ENCODE measurements at regions not wholly inside any gene's neighbourhood (a gene's known extent, or its start where the extent isn't known, plus 50 kb on each side); places are given as distances from the start of the nearest gene placed in this dataset.
A peak's percentile ranks its signal among the peaks of the same experiment; 100 is the strongest.

- Histone ChIP-seq H3K9me3 (peaks cover 0 to 2% (median 0%) of the 10 kb centered on the region in 4 donors), H3K4me3 (no peak overlapping the region), H3K27me3 (no peaks in the 10 kb centered on the region), H3K36me3 (no peaks in the 10 kb centered on the region), H3K4me1 (peaks cover 0 to 10% (median 1%) of the 10 kb centered on the region in 4 donors), H3K27ac (no peak overlapping the region)
- no peak for TF ChIP-seq EP300 (IDR thresholded peaks at IDR 0.05)
- TF ChIP-seq POLR2AphosphoS5 (IDR thresholded peaks at IDR 0.05), result no peak
- TF ChIP-seq POLR2A (IDR thresholded peaks at IDR 0.05), result no peak
- no peak for TF ChIP-seq CTCF (IDR thresholded peaks at IDR 0.05)
- intact Hi-C loops (cut with DNase I), result no loop called here
- no peak for DNase-seq
- 7 to 45% methylated on average over 1 of the region's 1 CpG for WGBS, 2 donors
Observed at GRCh38 chr4:56743550-56743949, 62.5 kb upstream of the HOPX start.

GRCh38 chr4:56742080-56742871 is 61.2 kb upstream of the HOPX start:
- H3K9me3 ChIP-seq, result peaks cover 0 to 2% (median 0%) of the 10 kb centered on the region in 4 donors
- peak overlapping the region in 2 of 4 donors; percentile 20 to 28 for H3K27ac ChIP-seq
- TF ChIP-seq EP300 (IDR thresholded peaks at IDR 0.05) (no peak), CTCF (IDR thresholded peaks at IDR 0.05) (no peak), POLR2A (IDR thresholded peaks at IDR 0.05) (no peak), POLR2AphosphoS5 (IDR thresholded peaks at IDR 0.05) (no peak)
- no peaks in the 10 kb centered on the region for H3K36me3 ChIP-seq
- peaks cover 0 to 10% (median 1%) of the 10 kb centered on the region in 4 donors for H3K4me1 ChIP-seq
- H3K4me3 ChIP-seq, result no peak overlapping the region
- DNase-seq, result no peak
- WGBS, 2 donors, result 82 to 90% methylated on average over 8 of the region's 8 CpGs
- H3K27me3 ChIP-seq, result no peaks in the 10 kb centered on the region
- intact Hi-C loops (cut with DNase I), result no loop called here

GRCh38 chr4:56741595-56741994 is 60.5 kb upstream of the HOPX start:
- Histone ChIP-seq H3K36me3 (no peaks in the 10 kb centered on the region), H3K27me3 (no peaks in the 10 kb centered on the region), H3K4me1 (peaks cover 0 to 10% (median 1%) of the 10 kb centered on the region in 4 donors), H3K4me3 (no peak overlapping the region), H3K9me3 (peaks cover 0 to 2% (median 0%) of the 10 kb centered on the region in 4 donors), H3K27ac (no peak overlapping the region)
- no peak for TF ChIP-seq EP300 (IDR thresholded peaks at IDR 0.05)
- no peak for TF ChIP-seq CTCF (IDR thresholded peaks at IDR 0.05)
- no peak for TF ChIP-seq POLR2A (IDR thresholded peaks at IDR 0.05)
- no peak for TF ChIP-seq POLR2AphosphoS5 (IDR thresholded peaks at IDR 0.05)
- no peak for DNase-seq
- intact Hi-C loops (cut with DNase I), result no loop called here
- 82 to 89% methylated on average over 1 of the region's 1 CpG for WGBS, 2 donors

- Histone ChIP-seq H3K4me1 (peaks cover 0 to 10% (median 1%) of the 10 kb centered on the region in 4 donors), H3K36me3 (no peaks in the 10 kb centered on the region), H3K9me3 (no peaks in the 10 kb centered on the region), H3K4me3 (no peak overlapping the region), H3K27me3 (no peaks in the 10 kb centered on the region), H3K27ac (no peak overlapping the region)
- 60 to 63% methylated on average over 4 of the region's 4 CpGs for WGBS, 2 donors
- DNase-seq, result no peak
- TF ChIP-seq EP300 (IDR thresholded peaks at IDR 0.05), result no peak
- intact Hi-C loops (cut with DNase I), result no loop called here
Observed at GRCh38 chr4:56739066-56739777, 58.1 kb upstream of the HOPX start.

- no peaks in the 10 kb centered on the region for H3K36me3 ChIP-seq
- WGBS, 2 donors, result 93 to 96% methylated on average over 8 of the region's 8 CpGs
- peaks cover 0 to 5% (median 0%) of the 10 kb centered on the region in 4 donors for H3K4me1 ChIP-seq
- H3K4me3 ChIP-seq, result no peak overlapping the region
- H3K27ac ChIP-seq, result no peak overlapping the region
- intact Hi-C loops (cut with DNase I), result no loop called here
- TF ChIP-seq POLR2A (IDR thresholded peaks at IDR 0.05) (no peak), POLR2AphosphoS5 (IDR thresholded peaks at IDR 0.05) (no peak), CTCF (IDR thresholded peaks at IDR 0.05) (no peak), EP300 (IDR thresholded peaks at IDR 0.05) (no peak)
- no peaks in the 10 kb centered on the region for H3K27me3 ChIP-seq
- DNase-seq, result no peak
- no peaks in the 10 kb centered on the region for H3K9me3 ChIP-seq
Observed at GRCh38 chr4:56737666-56738065, 56.6 kb upstream of the HOPX start.

Measured in sigmoid colon (tissue), 6 donors.